Pulmonary artery endothelial cell (primary cell): ENCODE measurements at regions not wholly inside any gene's neighbourhood (a gene's known extent, or its start where the extent isn't known, plus 50 kb on each side); places are given as distances from the start of the nearest gene placed in this dataset.
"Not testable (repeated sequence)": the region's sequence is repeated elsewhere in the genome, so short reads cannot be mapped to it uniquely, and the experiment has no call there.

Source experiments
- DNase-seq: peaks from one replicate; pipeline ENCODE4 v3.0.0-alpha.2; 2011; ENCODE audit warnings: low read depth, low spot score

GRCh38 chr13:84607261-84608013 lies 725.2 kb upstream of the SLITRK1 start:
- DNase-seq: no peak

DNA sequence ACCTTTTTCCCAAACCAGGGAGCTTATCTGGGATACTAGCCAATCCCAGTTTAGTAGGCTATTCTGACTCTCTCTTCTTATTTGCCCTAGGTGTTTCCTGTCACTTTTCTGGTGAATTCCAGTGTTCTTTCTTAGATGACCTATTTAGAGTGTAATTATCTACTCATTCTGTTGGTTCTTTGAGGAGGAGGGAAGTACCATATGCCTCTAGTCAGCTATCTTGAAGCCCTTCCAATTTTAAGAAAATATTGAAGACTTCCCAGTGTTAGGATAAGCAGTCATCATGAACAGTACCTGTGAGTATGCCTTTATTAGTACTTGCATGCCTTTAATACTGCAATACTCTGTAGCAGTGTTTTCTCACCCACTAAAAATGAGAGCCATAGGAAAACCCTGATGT lies 724.3 kb upstream of the SLITRK1 start:
- no peak for DNase-seq

DNA sequence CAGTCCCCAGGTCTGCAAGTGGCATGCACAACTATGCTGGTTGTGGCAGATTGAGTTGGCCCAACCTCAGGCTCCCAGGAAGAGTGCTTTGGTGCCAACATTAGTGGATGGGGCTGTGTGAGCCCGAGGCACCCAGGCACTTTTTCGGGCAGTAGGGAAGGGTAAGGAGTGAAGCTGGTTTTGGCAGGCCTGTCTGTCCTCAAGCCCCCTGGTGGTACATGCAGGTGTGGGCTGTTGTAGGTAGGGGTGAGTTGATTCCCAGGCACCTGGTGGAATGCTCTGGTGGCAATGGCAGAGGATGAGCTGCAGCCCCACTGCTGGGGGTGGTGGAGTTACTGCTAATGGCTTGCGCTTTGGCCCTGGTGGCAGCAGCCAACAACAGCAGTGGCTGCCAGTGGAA lies 723.7 kb upstream of the SLITRK1 start:
- no peak for DNase-seq

- no peak for DNase-seq
Measured at GRCh38 chr13:84591444-84591843, 709.2 kb upstream of the SLITRK1 start.

GRCh38 chr13:84590663-84591062 lies 708.4 kb upstream of the SLITRK1 start:
- DNase-seq: no peak

GRCh38 chr13:84588023-84588422 lies 705.7 kb upstream of the SLITRK1 start:
- DNase-seq: no peak

- DNase-seq: not testable (repeated sequence)
Measured at GRCh38 chr13:84579901-84580300, 697.6 kb upstream of the SLITRK1 start.

DNA sequence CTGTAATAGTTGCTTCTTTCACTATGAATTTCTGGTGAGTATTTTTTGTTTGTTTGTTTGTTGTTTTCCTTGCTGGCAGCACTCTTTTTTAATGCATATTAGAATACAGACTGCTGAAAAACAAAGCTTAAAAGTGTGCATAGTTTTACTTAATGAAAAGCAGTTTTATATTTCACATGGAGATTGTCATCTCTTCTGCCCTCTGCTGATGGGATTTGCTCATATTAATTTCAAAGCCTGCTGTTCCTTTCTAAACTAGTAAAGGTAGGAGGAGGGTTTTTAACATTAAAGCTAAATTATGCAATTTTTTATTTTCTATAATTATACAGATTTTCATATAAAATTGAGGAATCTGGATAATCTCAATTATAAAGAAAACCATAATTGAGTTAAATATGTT lies 692.6 kb upstream of the SLITRK1 start:
- no peak for DNase-seq

GRCh38 chr13:84571264-84571663 lies 689.0 kb upstream of the SLITRK1 start:
- DNase-seq: no peak

DNA sequence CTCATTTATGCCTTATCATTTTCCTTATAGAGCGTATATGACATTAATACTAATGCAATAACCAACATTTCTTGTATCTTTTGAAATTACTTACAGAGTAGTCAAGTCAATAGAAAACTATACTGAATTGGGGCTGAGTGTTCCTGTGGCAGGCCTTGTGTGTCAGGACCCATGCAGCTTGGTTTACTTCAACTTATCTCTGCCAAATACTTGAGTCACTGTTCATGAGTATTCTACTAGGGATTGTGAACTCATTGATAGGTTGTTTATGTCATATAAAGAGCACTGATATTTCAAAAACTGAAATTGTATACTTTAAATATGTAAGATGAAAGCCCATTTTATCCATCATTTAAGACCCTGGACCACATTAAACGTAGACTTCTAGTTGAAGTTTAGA lies 688.6 kb upstream of the SLITRK1 start:
- no peak for DNase-seq

DNA sequence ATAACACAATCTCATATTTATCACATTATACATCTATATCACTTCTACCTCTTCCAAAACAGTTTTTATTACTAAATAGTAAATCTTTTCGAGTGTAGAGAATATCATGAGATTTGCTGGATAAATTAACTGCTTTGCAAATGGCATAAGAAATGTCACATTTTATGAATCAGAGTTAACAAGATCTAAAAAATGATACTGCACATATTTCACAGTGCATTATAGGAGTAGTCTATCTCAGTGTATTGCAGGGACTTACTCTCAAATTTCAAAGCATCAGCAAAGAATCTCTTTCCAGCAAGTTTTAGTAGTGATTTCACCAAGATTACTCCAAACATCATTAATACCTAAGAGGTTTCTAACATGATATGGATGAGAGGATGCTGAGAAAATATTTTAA lies 687.1 kb upstream of the SLITRK1 start:
- no peak for DNase-seq

DNA sequence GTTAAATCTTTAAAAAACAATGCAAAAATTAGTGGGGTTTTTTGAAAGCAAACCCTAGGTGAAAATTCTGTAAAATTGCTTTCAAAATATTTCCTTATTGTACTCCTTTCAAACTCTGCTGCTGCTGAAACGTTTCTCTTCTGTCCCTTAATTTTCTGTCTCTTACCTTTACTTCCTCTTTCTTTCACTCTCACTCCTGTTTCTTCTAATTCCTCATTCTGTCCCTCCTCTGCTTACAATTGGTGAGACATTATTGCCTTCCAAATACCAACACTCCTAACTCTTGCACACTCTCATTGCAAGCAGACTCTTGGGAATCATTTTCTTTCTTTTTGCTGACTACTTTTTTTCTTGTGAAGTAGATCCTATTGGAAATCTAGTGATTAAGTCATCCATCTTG lies 685.6 kb upstream of the SLITRK1 start:
- no peak for DNase-seq

- DNase-seq: no peak
Measured at GRCh38 chr13:84566780-84567179, 684.5 kb upstream of the SLITRK1 start.

DNA sequence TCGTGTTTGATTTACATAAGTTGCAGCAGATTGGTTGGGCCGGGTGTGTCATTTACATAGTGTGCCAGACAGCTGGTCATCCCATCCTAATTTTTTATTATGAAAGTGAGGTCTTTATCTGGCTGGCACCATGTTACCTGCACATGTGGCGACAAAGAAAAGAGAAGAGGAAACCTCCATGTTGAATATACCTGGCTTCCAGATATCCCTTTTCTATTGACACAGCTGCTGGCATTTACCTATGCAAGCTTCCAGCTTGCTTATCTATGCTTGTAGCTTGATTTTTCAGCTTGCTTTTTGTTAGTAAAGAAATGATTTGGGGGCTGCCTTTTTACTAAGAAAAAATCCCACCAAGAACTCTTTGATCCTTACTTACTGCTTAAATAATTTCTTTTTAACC lies 681.3 kb upstream of the SLITRK1 start:
- DNase-seq: no peak

DNA sequence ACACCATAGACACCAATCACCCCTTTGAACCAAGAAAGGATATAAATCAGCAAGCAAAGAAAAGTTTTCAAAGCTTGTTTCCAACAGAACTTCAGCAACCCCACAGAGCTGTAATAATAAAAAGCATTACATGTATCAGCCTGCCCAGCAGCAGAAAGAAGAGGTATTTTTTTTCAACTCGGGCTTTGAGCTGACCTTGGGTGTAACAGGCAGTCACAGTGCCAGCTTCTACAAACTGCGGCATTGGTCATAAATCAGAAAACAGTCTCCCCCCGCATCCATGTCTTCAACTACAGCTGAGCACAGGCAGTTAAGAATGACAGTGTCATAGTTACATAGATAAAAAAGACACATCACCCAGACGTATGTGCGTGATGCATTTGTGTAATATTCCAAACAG lies 671.0 kb upstream of the SLITRK1 start:
- no peak for DNase-seq

GRCh38 chr13:84543962-84544361 lies 661.7 kb upstream of the SLITRK1 start:
- no peak for DNase-seq

DNA sequence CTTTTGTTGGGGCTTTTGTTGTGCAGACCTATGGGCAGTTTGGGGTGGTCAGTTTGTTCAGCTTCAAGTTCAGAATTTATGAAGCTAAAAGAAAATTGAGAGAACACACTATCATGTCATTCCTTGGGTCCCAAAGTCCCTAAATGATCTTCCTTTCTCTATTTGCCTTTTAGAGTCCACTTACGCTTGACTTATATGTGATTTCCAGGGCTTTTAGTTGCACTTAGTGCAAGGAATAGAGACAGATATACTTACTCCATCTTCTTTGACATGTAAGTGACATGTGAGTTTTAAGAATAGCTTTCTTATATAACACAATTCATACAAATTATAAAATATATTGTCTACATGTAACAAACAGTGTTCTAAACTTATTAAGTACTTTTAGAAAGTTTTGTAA lies 660.1 kb upstream of the SLITRK1 start:
- no peak for DNase-seq

GRCh38 chr13:84536906-84537305 lies 654.6 kb upstream of the SLITRK1 start:
- DNase-seq: no peak

DNA sequence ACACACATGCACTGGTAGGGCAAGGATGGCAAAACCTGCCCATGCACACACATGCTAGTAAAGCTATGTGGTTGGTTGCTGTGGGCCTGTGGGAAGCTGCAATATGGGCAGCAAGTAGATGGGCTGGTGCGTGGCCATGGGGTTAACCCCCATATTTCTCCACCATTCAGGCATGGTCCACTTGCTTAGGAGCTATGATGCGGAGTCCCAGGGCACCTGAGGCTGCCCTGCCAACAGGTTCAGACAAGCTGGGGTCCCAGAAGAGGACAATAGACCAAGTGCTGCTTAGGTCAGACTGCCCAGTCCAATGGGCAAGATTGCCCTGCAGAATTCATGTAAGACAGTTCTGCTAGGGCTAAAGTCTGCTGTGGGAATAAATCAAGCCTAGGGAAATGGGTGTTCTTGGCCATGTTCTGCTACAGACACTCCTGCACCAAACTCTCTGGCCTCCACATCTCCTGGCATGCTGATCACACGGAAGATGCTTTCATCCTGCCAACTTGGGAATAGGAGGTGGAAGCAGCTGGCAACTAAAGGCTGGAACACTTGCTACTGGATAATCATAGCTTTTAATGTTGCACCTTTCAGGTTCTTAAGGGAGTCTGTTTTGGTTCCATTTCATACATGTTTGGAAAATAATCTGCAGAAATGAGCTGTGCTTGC lies 646.3 kb upstream of the SLITRK1 start:
- no peak for DNase-seq

DNA sequence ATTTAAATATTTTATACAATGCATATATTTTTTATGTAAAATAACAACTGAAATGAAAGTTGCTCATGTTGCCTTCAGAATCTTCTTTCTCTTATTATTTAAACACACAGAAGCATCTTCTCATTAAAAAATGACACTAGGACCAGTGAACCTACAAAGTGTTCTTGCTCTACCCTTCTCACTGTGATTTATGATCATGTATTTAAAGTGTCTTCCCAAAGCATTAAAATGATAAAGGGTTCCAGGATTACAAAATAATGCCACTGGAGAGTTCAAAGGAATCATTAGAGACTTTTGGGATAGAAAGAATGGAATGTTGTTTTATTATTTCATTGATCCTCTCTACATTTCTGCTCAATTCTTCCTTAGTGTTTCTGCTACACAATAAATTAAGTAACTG lies 643.6 kb upstream of the SLITRK1 start:
- DNase-seq: no peak

DNA sequence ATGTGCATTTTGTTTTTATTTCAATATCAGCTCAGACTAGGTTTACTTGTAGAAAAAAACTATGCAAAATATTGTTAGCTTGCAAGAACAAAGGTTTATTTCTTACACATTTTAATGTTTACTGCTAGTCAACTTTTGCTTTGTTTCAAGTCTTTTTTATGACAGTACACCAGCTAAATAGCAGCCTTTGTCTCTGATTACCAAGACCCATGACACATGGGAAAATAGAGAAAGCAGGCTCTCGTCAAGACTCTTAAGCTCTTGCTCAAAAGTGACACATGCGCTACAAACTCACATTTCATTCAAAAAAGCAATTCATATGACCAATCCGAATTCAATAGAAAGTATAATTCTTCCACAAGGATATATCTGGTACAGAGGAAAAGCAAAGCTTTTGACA lies 642.3 kb upstream of the SLITRK1 start:
- DNase-seq: no peak

GRCh38 chr13:84500016-84500415 lies 617.7 kb upstream of the SLITRK1 start:
- no peak for DNase-seq

GRCh38 chr13:84497613-84498012 lies 615.3 kb upstream of the SLITRK1 start:
- no peak for DNase-seq
